ENCODE measurements at regions not wholly inside any gene's neighbourhood (a gene's known extent, or its start where the extent isn't known, plus 50 kb on each side); places are given as distances from the start of the nearest gene placed in this dataset.
A peak's percentile ranks its signal among the peaks of the same experiment; 100 is the strongest.

- Mint-ChIP-seq H3K9me3 (no peaks in the 10 kb centered on the region), H3K27me3 (peaks cover 13% of the 10 kb centered on the region), H3K4me3 (no peak overlapping the region), H3K36me3 (no peaks in the 10 kb centered on the region), H3K27ac (no peak overlapping the region), H3K4me1 (peaks cover 26% of the 10 kb centered on the region)
- ATAC-seq = no peak
Observed at GRCh38 chr2:128499367-128500137, 180.9 kb upstream of the HS6ST1 start.

DNA sequence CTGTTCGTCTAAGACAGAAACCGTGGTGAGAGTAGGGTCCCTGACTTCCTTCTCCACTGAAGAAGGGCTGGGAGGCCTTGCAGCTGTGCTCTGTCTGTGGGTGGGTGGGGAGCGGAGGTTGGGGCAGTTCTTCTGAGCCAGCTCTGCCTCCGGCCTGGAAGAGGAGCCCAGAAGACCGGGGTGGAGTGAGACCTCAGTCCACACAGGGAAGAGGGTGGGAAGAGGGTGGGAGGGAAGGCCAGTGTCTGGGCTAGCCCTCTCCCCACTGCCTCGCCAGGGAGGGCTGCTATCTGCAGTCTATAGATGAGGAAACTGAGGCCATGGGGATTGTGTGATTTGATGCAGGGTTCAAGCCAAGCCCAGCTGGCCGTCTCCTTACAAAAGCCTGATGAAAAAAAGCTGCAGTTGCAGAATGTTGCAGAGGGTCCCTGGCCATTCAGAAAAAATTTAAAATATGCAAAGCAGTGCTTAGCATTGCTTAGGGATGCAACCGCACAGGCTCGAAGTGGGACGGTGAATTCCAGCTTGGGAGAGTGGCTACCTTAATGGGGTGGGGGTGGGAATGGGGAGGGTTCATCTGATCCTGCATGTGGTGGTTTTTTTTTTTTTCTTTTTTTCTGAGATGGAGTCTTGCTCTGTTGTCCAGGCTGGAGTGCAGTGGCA, 181.6 kb upstream of the HS6ST1 start:
- ATAC-seq = no peak
- Mint-ChIP-seq H3K27ac (no peak overlapping the region), H3K4me1 (peaks cover 34% of the 10 kb centered on the region)

GRCh38 chr2:128501006-128501690, 182.5 kb upstream of the HS6ST1 start:
- no peaks in the 10 kb centered on the region for H3K36me3 Mint-ChIP-seq
- H3K9me3 Mint-ChIP-seq = no peaks in the 10 kb centered on the region
- peaks cover 36% of the 10 kb centered on the region for H3K4me1 Mint-ChIP-seq
- H3K27me3 Mint-ChIP-seq = peaks cover 13% of the 10 kb centered on the region
- no peak overlapping the region for H3K4me3 Mint-ChIP-seq
- no peak for ATAC-seq
- H3K27ac Mint-ChIP-seq = no peak overlapping the region

More for the DNA sequence above, 181.6 kb upstream of the HS6ST1 start:
- H3K27me3 Mint-ChIP-seq = peaks cover 13% of the 10 kb centered on the region
- H3K36me3 Mint-ChIP-seq = no peaks in the 10 kb centered on the region
- H3K4me3 Mint-ChIP-seq = no peak overlapping the region
- no peaks in the 10 kb centered on the region for H3K9me3 Mint-ChIP-seq

- H3K36me3 Mint-ChIP-seq = no peaks in the 10 kb centered on the region
- H3K9me3 Mint-ChIP-seq = no peaks in the 10 kb centered on the region
- H3K4me3 Mint-ChIP-seq = no peak overlapping the region
- no peak overlapping the region for H3K27ac Mint-ChIP-seq
- peaks cover 13% of the 10 kb centered on the region for H3K27me3 Mint-ChIP-seq
- peaks cover 36% of the 10 kb centered on the region for H3K4me1 Mint-ChIP-seq
- ATAC-seq = no peak
Observed at GRCh38 chr2:128501700-128502099, 183.0 kb upstream of the HS6ST1 start.

- H3K9me3 Mint-ChIP-seq = no peaks in the 10 kb centered on the region
- H3K27ac Mint-ChIP-seq = no peak overlapping the region
- no peak overlapping the region for H3K4me3 Mint-ChIP-seq
- peaks cover 13% of the 10 kb centered on the region for H3K27me3 Mint-ChIP-seq
- no peak for ATAC-seq
- no peaks in the 10 kb centered on the region for H3K36me3 Mint-ChIP-seq
- H3K4me1 Mint-ChIP-seq = peaks cover 36% of the 10 kb centered on the region
Observed at GRCh38 chr2:128502200-128502599, 183.5 kb upstream of the HS6ST1 start.

GRCh38 chr2:128502638-128503246, 184.1 kb upstream of the HS6ST1 start:
- peaks cover 36% of the 10 kb centered on the region for H3K4me1 Mint-ChIP-seq
- H3K9me3 Mint-ChIP-seq = no peaks in the 10 kb centered on the region
- no peak overlapping the region for H3K27ac Mint-ChIP-seq
- no peak overlapping the region for H3K4me3 Mint-ChIP-seq
- no peaks in the 10 kb centered on the region for H3K36me3 Mint-ChIP-seq
- no peak for ATAC-seq
- H3K27me3 Mint-ChIP-seq = peaks cover 13% of the 10 kb centered on the region

- Mint-ChIP-seq H3K36me3 (no peaks in the 10 kb centered on the region), H3K4me3 (no peak overlapping the region), H3K27ac (no peak overlapping the region), H3K27me3 (peaks cover 13% of the 10 kb centered on the region), H3K4me1 (peaks cover 36% of the 10 kb centered on the region), H3K9me3 (no peaks in the 10 kb centered on the region)
- ATAC-seq = no peak
Observed at GRCh38 chr2:128503399-128504245, 185.0 kb upstream of the HS6ST1 start.

- Mint-ChIP-seq H3K36me3 (no peaks in the 10 kb centered on the region), H3K4me1 (peaks cover 33% of the 10 kb centered on the region), H3K4me3 (no peak overlapping the region), H3K27me3 (peaks cover 4% of the 10 kb centered on the region), H3K27ac (peak overlapping the region; percentile 7), H3K9me3 (no peaks in the 10 kb centered on the region)
- ATAC-seq = peak; percentile 88
Observed at GRCh38 chr2:128504246-128505149, 185.8 kb upstream of the HS6ST1 start.

GRCh38 chr2:128505150-128505490, 186.5 kb upstream of the HS6ST1 start:
- Mint-ChIP-seq H3K4me1 (peaks cover 28% of the 10 kb centered on the region), H3K27me3 (no peaks in the 10 kb centered on the region), H3K4me3 (no peak overlapping the region), H3K27ac (peak overlapping the region; percentile 7), H3K9me3 (no peaks in the 10 kb centered on the region), H3K36me3 (no peaks in the 10 kb centered on the region)
- ATAC-seq = peak; percentile 58

- Mint-ChIP-seq H3K27ac (no peak overlapping the region), H3K4me3 (no peak overlapping the region), H3K4me1 (peaks cover 28% of the 10 kb centered on the region), H3K27me3 (no peaks in the 10 kb centered on the region), H3K36me3 (no peaks in the 10 kb centered on the region), H3K9me3 (no peaks in the 10 kb centered on the region)
- ATAC-seq = no peak
Observed at GRCh38 chr2:128505575-128506526, 187.2 kb upstream of the HS6ST1 start.

DNA sequence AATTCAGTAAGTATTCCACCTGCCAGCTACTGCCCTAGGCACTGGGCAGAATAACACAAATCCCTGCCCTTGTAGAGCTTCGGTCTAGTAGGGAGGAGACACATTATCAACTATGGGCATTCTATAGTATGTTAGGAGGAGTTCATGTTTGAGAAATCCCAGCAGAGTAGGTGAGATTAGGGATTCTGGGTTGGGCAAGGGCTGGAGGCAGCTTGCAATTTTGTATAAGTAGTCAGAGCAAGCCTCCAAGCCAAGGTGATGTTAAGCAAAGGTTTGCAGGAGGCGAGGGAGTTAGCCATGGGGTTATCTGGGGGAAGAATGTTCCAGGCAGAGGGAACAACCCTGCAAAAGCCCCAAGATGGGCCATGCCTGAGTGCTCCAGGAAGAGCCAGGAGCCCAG, 187.9 kb upstream of the HS6ST1 start:
- Mint-ChIP-seq H3K27me3 (no peaks in the 10 kb centered on the region), H3K36me3 (no peaks in the 10 kb centered on the region), H3K4me1 (peaks cover 28% of the 10 kb centered on the region), H3K9me3 (no peaks in the 10 kb centered on the region), H3K4me3 (no peak overlapping the region), H3K27ac (no peak overlapping the region)
- no peak for ATAC-seq

- Mint-ChIP-seq H3K9me3 (no peaks in the 10 kb centered on the region), H3K27ac (no peak overlapping the region), H3K36me3 (no peaks in the 10 kb centered on the region), H3K4me1 (peaks cover 21% of the 10 kb centered on the region), H3K4me3 (no peak overlapping the region), H3K27me3 (no peaks in the 10 kb centered on the region)
- ATAC-seq = no peak
Observed at GRCh38 chr2:128510701-128511397, 192.2 kb upstream of the HS6ST1 start.

Data from stimulated activated memory B cell treated with anti-CD40 and anti-IgM and Interleukin-4, amounts not matched to agents 10 μg/mL and 1 μg/mL and 100 μg/mL, for 72 hours (primary cell).